Nephron progenitor cell (in vitro differentiated cells): ENCODE measurements at regions not wholly inside any gene's neighbourhood (a gene's known extent, or its start where the extent isn't known, plus 50 kb on each side); places are given as distances from the start of the nearest gene placed in this dataset.
A peak's percentile ranks its signal among the peaks of the same experiment; 100 is the strongest.

Experiments
- DNase-seq: peaks from one replicate; pipeline ENCODE4 v3.0.0; 2021
- H3K27ac Mint-ChIP-seq: 2 replicates; pipeline ENCODE4 v1.8.0; 2021; ENCODE audit warnings: mild to moderate bottlenecking, moderate library complexity, mixed read lengths
- H3K27me3 Mint-ChIP-seq: 2 replicates; pipeline ENCODE4 v1.8.0; 2021; ENCODE audit warnings: mild to moderate bottlenecking, low read depth, mixed read lengths; ENCODE audit not compliant: poor library complexity
- H3K36me3 Mint-ChIP-seq: 2 replicates; pipeline ENCODE4 v1.8.0; 2021; ENCODE audit warnings: low read depth, mixed read lengths
- H3K4me1 Mint-ChIP-seq: 2 replicates; pipeline ENCODE4 v1.8.0; 2021; ENCODE audit warnings: mixed read lengths
- H3K4me3 Mint-ChIP-seq: 2 replicates; pipeline ENCODE4 v1.8.0; 2021; ENCODE audit warnings: mild to moderate bottlenecking, moderate library complexity, mixed read lengths
- H3K9me3 Mint-ChIP-seq: 2 replicates; pipeline ENCODE4 v1.8.0; 2021; ENCODE audit warnings: mild to moderate bottlenecking, moderate library complexity, mixed read lengths
- TF ChIP-seq, protein P1 (sequence below): fragments of 200-600 bp; sonication (generic); IDR thresholded peaks from 2 replicates; pipeline ENCODE4 v1.5.0; 2021; ENCODE audit warnings: antibody characterized with exemption

- no peaks in the 10 kb centered on the region for H3K27me3 Mint-ChIP-seq
- H3K27ac Mint-ChIP-seq: no peak overlapping the region
- peaks cover 1% of the 10 kb centered on the region for H3K4me1 Mint-ChIP-seq
- no peak overlapping the region for H3K4me3 Mint-ChIP-seq
- no peak for DNase-seq
- no peaks in the 10 kb centered on the region for H3K36me3 Mint-ChIP-seq
- peaks cover 4% of the 10 kb centered on the region for H3K9me3 Mint-ChIP-seq
- TF ChIP-seq, protein P1, sequence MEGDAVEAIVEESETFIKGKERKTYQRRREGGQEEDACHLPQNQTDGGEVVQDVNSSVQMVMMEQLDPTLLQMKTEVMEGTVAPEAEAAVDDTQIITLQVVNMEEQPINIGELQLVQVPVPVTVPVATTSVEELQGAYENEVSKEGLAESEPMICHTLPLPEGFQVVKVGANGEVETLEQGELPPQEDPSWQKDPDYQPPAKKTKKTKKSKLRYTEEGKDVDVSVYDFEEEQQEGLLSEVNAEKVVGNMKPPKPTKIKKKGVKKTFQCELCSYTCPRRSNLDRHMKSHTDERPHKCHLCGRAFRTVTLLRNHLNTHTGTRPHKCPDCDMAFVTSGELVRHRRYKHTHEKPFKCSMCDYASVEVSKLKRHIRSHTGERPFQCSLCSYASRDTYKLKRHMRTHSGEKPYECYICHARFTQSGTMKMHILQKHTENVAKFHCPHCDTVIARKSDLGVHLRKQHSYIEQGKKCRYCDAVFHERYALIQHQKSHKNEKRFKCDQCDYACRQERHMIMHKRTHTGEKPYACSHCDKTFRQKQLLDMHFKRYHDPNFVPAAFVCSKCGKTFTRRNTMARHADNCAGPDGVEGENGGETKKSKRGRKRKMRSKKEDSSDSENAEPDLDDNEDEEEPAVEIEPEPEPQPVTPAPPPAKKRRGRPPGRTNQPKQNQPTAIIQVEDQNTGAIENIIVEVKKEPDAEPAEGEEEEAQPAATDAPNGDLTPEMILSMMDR: no peak
These were observed 149.7 kb upstream of the STARD13 start for GRCh38 chr13:33435207-33435606.

- Mint-ChIP-seq H3K27ac (no peak overlapping the region), H3K36me3 (no peaks in the 10 kb centered on the region), H3K4me3 (no peak overlapping the region), H3K27me3 (peaks cover 10% of the 10 kb centered on the region), H3K9me3 (peaks cover 4% of the 10 kb centered on the region), H3K4me1 (peaks cover 12% of the 10 kb centered on the region)
- TF ChIP-seq, protein P1: no peak
- DNase-seq: no peak
These were observed 153.4 kb upstream of the STARD13 start for GRCh38 chr13:33438918-33439317.

DNA sequence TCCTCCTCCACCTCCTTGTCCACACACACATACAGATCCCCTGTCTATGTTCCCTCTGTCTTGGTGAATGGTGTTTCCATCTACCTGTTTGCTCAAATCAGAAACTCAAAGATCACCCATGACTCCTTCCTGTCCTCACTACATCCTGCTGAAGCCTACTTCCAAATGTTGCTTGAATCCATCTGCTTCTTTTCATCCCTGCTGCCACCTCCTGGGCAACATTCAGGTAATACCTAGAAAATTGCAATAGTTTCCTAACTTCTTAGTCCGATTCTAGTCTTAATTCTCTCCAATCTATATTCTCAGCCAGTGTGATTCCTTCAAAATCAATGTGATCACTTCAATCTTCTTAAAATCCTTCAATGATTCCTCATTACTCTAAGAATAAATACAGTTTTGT is 155.5 kb upstream of the STARD13 start:
- Mint-ChIP-seq H3K9me3 (peaks cover 4% of the 10 kb centered on the region), H3K4me1 (peaks cover 12% of the 10 kb centered on the region), H3K36me3 (no peaks in the 10 kb centered on the region), H3K27ac (no peak overlapping the region), H3K4me3 (no peak overlapping the region), H3K27me3 (peaks cover 10% of the 10 kb centered on the region)
- TF ChIP-seq, protein P1: peak; percentile 15
- DNase-seq: no peak

DNA sequence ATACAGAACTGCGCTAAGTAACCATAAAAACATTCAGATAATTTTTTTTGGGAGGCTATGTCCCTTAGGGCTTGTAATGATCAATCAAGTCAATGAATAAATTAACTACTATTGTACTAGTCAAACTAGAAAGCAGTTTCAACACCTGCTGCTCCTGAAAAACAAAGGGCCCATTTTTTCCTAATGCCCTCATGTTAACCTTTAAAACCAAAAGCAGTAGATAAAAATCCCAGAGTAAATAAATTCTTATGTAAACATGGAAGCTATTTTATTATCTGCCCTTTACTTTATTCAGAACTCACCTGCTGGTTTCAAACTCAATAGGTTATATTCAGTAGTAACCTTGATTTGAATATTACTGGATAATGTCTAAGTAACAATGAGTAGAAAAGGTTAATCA is 159.5 kb upstream of the STARD13 start:
- Mint-ChIP-seq H3K4me3 (no peak overlapping the region), H3K36me3 (no peaks in the 10 kb centered on the region), H3K27ac (no peak overlapping the region), H3K27me3 (peaks cover 10% of the 10 kb centered on the region), H3K9me3 (no peaks in the 10 kb centered on the region), H3K4me1 (peaks cover 12% of the 10 kb centered on the region)
- TF ChIP-seq, protein P1: no peak
- no peak for DNase-seq

GRCh38 chr13:33445476-33445875 is 159.9 kb upstream of the STARD13 start:
- Mint-ChIP-seq H3K27me3 (peaks cover 10% of the 10 kb centered on the region), H3K27ac (no peak overlapping the region), H3K9me3 (no peaks in the 10 kb centered on the region), H3K4me1 (peaks cover 8% of the 10 kb centered on the region), H3K36me3 (no peaks in the 10 kb centered on the region), H3K4me3 (no peak overlapping the region)
- TF ChIP-seq, protein P1: no peak
- DNase-seq: no peak

DNA sequence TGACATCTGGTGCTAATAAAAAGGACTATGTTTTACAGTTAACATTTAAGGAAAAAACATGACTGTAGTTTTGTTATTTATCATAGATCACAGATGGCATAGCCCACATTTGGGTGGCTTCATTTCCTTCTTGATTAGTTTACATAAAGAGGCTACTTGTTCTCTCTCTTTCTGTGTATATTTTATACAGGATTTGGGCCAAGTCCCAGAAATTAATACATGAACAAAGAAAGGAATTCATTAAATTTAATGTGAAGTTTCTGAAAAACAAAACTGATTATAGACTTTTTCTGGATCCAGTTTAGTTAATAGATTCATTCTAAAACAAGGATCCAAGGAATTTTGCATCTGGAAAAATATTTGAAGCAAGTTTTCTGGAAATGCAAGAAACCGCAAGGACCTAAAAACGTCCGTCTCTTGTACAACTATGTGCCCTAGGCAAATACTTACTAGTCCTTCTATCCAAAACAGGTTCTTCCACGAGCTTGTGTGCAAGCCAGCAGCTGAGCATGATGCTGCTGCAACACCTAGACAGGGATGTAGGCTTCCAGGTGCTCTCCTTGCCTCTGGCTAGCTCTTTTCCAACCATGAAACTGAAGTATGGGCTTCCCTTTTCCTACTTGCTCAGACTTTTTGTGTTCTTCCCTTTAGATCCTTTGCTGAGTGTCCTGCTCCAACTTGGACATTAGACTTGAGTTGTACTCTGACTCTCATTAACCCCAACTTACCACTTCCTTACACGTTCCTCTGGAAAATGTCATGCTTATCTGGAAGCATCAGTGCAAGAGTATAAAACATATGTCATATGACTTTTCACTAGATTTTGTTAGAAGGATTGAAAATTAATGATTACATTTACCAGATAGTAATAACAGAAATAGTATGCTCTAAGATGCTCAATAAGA is 161.5 kb upstream of the STARD13 start:
- no peaks in the 10 kb centered on the region for H3K9me3 Mint-ChIP-seq
- no peaks in the 10 kb centered on the region for H3K36me3 Mint-ChIP-seq
- TF ChIP-seq, protein P1: no peak
- H3K27me3 Mint-ChIP-seq: peaks cover 8% of the 10 kb centered on the region
- DNase-seq: no peak
- H3K27ac Mint-ChIP-seq: no peak overlapping the region
- H3K4me3 Mint-ChIP-seq: no peak overlapping the region
- H3K4me1 Mint-ChIP-seq: no peaks in the 10 kb centered on the region
